Fibroblast of skin of left quadriceps (primary cell): ENCODE measurements at regions not wholly inside any gene's neighbourhood (a gene's known extent, or its start where the extent isn't known, plus 50 kb on each side); places are given as distances from the start of the nearest gene placed in this dataset.

Experiments
- DNase-seq, 2 experiments: peaks; one replicate each; pipeline ENCODE4 v3.0.0-alpha.2; 2013; ENCODE audit warnings: low read depth in 2 of 2

- no peak for DNase-seq
Measured at GRCh38 chrX:98362630-98363029, 1478.9 kb downstream of the RPA4 start.

GRCh38 chrX:98371994-98372393 is 1488.3 kb downstream of the RPA4 start:
- no peak for DNase-seq

GRCh38 chrX:98379134-98379533 is 1495.4 kb downstream of the RPA4 start:
- no peak for DNase-seq

- no peak for DNase-seq
Measured at GRCh38 chrX:98380106-98380505, 1496.4 kb downstream of the RPA4 start.

- no peak for DNase-seq
Measured at GRCh38 chrX:98380556-98380955, 1496.8 kb downstream of the RPA4 start.

GRCh38 chrX:98398542-98398941 is 1514.8 kb downstream of the RPA4 start:
- no peak for DNase-seq

GRCh38 chrX:98405376-98405775 is 1521.7 kb downstream of the RPA4 start:
- DNase-seq = no peak

GRCh38 chrX:98407584-98407983 is 1523.9 kb downstream of the RPA4 start:
- DNase-seq = no peak

GRCh38 chrX:98409867-98410266 is 1526.2 kb downstream of the RPA4 start:
- no peak for DNase-seq

- DNase-seq = no peak
Measured at GRCh38 chrX:98412058-98412457, 1528.3 kb downstream of the RPA4 start.

GRCh38 chrX:98422536-98422935 is 1538.8 kb downstream of the RPA4 start:
- DNase-seq = no peak

GRCh38 chrX:98432413-98432812 is 1548.7 kb downstream of the RPA4 start:
- DNase-seq = no peak

- no peak for DNase-seq
Measured at GRCh38 chrX:98448524-98448923, 1564.8 kb downstream of the RPA4 start.

GRCh38 chrX:98452456-98452855 is 1568.7 kb downstream of the RPA4 start:
- no peak for DNase-seq

- no peak for DNase-seq
Measured at GRCh38 chrX:98459669-98460068, 1576.0 kb downstream of the RPA4 start.

GRCh38 chrX:98480606-98481005 is 1596.9 kb downstream of the RPA4 start:
- no peak for DNase-seq

- DNase-seq = no peak
Measured at GRCh38 chrX:98481636-98482035, 1597.9 kb downstream of the RPA4 start.

- DNase-seq = no peak
Measured at GRCh38 chrX:98490670-98491069, 1607.0 kb downstream of the RPA4 start.

- no peak for DNase-seq
Measured at GRCh38 chrX:98501426-98501825, 1617.7 kb downstream of the RPA4 start.

- DNase-seq = no peak
Measured at GRCh38 chrX:98506907-98507306, 1623.2 kb downstream of the RPA4 start.

GRCh38 chrX:98514032-98514431 is 1630.3 kb downstream of the RPA4 start:
- no peak for DNase-seq

- no peak for DNase-seq
Measured at GRCh38 chrX:98516120-98516519, 1632.4 kb downstream of the RPA4 start.

GRCh38 chrX:98523026-98523425 is 1639.3 kb downstream of the RPA4 start:
- DNase-seq = no peak

- DNase-seq = no peak
Measured at GRCh38 chrX:98523521-98523920, 1639.8 kb downstream of the RPA4 start.

- DNase-seq = no peak
Measured at GRCh38 chrX:98548519-98548918, 1664.8 kb downstream of the RPA4 start.
